Peyer's patch (tissue), 4 donors: ENCODE measurements at regions not wholly inside any gene's neighbourhood (a gene's known extent, or its start where the extent isn't known, plus 50 kb on each side); places are given as distances from the start of the nearest gene placed in this dataset.

Experiments used
- POLR2A ChIP-seq, 2 donors: fragments of 450-650 bp; IDR thresholded peaks; one replicate each; pipeline ENCODE4 v1.5.1; 2017; ENCODE audit warnings: antibody characterized with exemption in 2 of 2, mild to moderate bottlenecking in 2 of 2, moderate library complexity in 2 of 2
- TF ChIP-seq, protein P1 (sequence below), 6 experiments: fragments of 450-650 bp in 4 of 6; fragments of 200-600 bp in 2 of 6; sonication (generic) in 1 of 6; IDR thresholded peaks; one replicate each; pipeline ENCODE4 v1.5.1; 2017 to 2019; ENCODE audit warnings: antibody characterized with exemption in 6 of 6, mild to moderate bottlenecking in 3 of 6, moderate library complexity in 1 of 6

- TF ChIP-seq, protein P1, sequence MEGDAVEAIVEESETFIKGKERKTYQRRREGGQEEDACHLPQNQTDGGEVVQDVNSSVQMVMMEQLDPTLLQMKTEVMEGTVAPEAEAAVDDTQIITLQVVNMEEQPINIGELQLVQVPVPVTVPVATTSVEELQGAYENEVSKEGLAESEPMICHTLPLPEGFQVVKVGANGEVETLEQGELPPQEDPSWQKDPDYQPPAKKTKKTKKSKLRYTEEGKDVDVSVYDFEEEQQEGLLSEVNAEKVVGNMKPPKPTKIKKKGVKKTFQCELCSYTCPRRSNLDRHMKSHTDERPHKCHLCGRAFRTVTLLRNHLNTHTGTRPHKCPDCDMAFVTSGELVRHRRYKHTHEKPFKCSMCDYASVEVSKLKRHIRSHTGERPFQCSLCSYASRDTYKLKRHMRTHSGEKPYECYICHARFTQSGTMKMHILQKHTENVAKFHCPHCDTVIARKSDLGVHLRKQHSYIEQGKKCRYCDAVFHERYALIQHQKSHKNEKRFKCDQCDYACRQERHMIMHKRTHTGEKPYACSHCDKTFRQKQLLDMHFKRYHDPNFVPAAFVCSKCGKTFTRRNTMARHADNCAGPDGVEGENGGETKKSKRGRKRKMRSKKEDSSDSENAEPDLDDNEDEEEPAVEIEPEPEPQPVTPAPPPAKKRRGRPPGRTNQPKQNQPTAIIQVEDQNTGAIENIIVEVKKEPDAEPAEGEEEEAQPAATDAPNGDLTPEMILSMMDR (IDR thresholded peaks at IDR 0.05) = no peak
- no peak for TF ChIP-seq POLR2A (IDR thresholded peaks at IDR 0.05)
Measured at GRCh38 chr6:105487040-105487790, 84.3 kb upstream of the PREP start.
